ENCODE measurements at regions not wholly inside any gene's neighbourhood (a gene's known extent, or its start where the extent isn't known, plus 50 kb on each side); places are given as distances from the start of the nearest gene placed in this dataset.

DNA sequence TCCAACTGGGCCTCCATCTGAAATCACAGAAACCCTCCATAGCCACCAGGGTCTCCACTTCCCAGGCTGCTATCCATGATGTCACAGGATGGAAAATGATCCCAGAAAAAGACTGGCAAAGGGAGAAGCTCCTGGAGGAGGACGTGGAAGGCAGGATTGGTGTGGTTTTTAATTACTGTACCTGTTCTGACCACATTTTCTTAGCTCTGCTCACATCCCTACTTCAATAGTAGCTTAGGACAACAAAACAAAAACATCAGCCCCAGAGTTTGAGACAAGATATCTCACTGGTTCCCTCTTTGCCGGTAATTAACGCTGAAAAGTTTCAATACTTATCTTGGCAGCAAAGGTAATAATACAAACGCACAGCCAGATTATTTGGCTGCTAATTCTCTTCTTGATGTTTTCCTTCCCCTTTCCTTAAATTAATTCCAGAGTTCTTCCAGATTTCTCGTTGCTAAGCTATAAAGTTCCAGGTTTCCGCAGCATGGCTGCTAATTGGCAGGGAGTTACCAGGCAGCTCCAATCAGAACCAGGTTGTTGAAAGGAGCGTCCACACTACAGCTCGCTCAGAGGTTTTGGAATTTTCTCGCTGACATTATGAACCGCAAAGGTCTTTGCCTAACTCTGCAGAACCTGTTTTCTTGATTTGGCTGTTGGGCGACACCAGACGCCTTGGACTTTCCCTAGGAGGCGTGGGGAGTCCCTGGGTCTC, 263.4 kb downstream of the MRTFB start:
- DNase-seq (ENCODE audit: low spot score): no peak

GRCh38 chr16:14333361-14333760, 262.2 kb downstream of the MRTFB start:
- no peak for DNase-seq (ENCODE audit: low spot score)

DNA sequence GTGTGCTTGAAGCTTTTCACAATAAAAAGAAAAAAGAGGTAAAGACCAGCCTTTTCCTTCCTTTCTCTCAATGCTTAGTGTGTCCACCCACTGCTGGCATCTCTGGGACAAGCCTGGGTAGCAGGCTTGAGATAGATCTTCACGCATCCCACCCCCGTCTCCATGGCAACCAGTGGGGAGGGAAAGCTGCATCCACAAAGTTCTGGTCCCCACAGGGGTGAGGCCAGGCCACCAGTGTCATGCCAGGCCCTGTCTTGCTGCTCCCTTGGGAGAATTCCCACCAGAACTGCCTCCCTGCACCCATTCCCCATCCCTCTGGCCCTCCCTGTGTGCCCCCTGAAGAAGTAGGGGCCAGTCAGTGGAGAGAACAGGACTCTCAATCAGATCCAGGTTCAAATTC, 259.9 kb downstream of the MRTFB start:
- DNase-seq (ENCODE audit: low spot score): no peak

DNA sequence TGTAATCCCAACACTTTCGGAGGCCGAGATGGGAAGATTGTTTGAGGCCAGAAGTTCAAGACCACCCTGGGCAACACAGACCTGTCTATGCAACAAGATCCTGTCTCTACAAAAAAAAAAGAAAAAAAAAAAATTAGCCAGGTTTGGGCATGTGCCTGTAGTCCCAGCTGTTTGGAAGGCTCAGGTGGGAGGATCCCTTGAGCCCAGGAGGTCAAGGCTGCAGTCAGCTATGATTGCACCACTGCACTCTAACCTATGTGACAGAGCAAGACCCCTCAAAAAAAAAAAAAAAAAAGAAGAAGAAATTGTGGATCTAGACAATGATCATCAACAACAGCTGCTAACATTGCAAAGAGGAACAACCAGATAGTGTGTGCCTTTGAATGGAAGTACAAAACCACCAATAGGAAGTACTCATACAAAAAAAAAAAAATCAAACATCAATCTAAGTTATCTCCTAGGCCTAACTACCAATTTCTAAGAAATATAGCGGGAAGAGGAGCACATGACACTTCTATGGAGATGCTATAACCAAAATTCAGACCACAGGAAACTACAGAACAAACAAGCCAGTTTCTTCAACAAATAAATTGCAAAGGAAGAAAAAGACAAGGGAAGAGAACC, 258.7 kb downstream of the MRTFB start:
- no peak for DNase-seq (ENCODE audit: low spot score)

DNA sequence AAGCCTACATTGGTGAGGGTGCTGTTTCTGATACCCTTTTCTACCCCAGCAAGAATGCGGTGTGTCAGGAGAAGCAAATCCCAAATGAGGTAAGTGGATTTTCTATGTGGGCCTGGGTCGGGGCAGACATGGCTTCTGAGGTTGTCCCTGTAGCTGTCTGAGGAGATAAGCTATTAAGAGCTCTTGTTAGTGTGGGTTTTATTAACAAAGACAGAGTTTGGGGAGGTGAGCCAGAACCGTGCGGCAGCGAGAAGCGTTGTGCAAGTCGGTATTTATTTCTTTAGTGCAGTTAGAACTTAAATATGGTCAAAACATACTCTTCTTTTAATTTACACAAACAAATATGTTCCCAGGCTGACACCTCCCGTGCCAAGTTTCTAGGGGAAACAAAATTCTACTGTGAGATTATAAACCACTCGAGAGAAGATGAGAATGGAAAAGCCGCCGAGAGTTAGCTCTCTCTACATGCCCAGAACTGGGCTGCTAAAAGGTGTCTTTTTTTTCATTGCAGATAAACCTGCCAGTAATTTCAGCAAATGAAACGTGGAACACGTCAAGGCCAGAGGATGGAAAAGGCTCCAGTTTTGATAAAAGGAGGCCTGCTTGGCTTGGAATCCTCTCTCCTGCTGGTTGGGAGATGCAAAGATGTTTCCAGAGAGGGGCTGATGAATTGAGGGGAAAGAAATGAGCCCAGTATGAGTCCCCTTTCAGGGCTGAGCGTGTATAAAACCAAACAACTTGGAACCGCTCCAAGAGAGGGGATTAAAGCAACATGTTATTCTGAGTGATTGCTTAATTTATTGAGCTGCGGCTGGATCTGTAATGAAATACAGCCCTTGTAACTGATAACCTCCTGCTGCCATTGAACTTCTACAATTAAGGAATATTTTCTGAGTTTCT, 254.6 kb downstream of the MRTFB start:
- DNase-seq (ENCODE audit: low spot score): no peak

DNA sequence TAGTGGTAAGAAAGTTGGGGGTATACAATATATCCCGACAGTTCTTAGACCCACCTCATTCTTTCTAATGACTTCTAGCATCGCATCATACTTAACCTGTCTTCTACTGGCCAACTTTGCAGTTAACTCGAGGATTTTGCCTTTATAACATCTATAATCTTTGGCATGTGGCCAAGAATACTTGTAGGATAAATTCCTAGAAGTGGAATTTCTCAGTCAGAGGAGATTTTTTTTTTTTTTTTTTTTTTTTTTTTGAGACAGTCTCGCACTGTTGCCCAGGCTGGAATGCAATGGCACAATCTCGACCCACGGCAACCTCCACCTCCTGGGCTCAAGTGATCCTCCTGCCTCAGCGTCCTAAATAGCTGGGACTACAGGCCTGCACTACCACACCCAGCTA, 253.5 kb downstream of the MRTFB start:
- DNase-seq (ENCODE audit: low spot score): no peak

- DNase-seq (ENCODE audit: low spot score): no peak
Observed at GRCh38 chr16:14322186-14322585, 251.1 kb downstream of the MRTFB start.

DNA sequence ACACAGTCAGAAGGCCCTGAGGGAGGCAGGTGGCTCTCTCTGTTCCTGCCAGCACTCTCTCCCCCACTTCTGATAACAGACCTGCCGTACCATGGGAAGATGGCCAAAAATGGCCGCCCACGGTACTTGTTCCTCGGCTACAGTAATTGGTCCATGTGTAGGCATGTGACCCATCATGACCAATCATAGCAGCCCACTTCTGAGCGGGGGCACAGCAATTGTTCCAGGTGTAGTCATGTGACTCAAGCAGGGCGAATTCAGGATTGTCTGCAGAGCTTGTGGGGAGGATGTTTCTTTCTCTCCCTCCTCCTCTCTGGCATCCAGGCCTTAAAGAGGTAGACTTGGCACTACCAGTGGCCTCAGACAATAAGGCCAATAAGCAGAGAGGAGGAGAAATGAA, 250.4 kb downstream of the MRTFB start:
- no peak for DNase-seq (ENCODE audit: low spot score)

GRCh38 chr16:14320406-14320805, 249.3 kb downstream of the MRTFB start:
- DNase-seq (ENCODE audit: low spot score): no peak
